GM12892 (cell line): ENCODE measurements at regions not wholly inside any gene's neighbourhood (a gene's known extent, or its start where the extent isn't known, plus 50 kb on each side); places are given as distances from the start of the nearest gene placed in this dataset.

ENCODE experiments used
- POLR2A ChIP-seq: IDR thresholded peaks from 2 replicates; pipeline ENCODE4 v1.6.1; 2011; ENCODE audit warnings: low read depth, low read length, control low read depth
- POLR2AphosphoS5 ChIP-seq: IDR thresholded peaks from 2 replicates; pipeline ENCODE4 v1.6.1; 2011; ENCODE audit warnings: low read depth, low read length, control low read depth

DNA sequence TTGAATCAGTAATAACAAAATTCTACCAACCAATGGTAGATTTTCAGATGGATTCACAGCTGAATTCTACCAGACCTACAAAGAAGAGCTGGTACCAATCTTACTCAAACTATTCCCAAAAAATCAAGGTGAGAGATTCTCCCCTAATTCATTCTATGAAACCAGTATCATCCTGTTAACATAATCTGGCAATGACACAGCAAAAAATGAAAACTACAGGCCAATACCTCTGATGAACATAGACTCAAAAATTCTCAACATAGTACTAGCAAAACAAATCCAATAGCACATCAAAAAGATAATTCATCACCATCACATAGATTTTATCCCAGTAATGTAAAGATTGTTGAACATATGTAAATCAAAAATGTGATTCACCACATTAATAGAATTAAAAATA lies 234.4 kb upstream of the KIF2B start:
- TF ChIP-seq POLR2AphosphoS5: no peak
- no peak for TF ChIP-seq POLR2A
